Liver (tissue), 8 donors: ENCODE measurements at regions not wholly inside any gene's neighbourhood (a gene's known extent, or its start where the extent isn't known, plus 50 kb on each side); places are given as distances from the start of the nearest gene placed in this dataset.

Experiments
- DNase-seq: peaks from one replicate; pipeline ENCODE4 v3.0.0-alpha.2; 2017; ENCODE audit warnings: low spot score
- H3K27ac ChIP-seq, 2 donors: one replicate each; pipeline ENCODE4 v1.7.0; 2013; ENCODE audit warnings: inconsistent platforms in 2 of 2, low read length in 2 of 2, control low read depth in 1 of 2, low read depth in 1 of 2, mild to moderate bottlenecking in 1 of 2
- H3K27me3 ChIP-seq, 4 donors: one replicate each; pipeline versions ENCODE4 v1.6.1 to v1.7.0; 2013; ENCODE audit warnings: low read length in 3 of 4, inconsistent platforms in 1 of 4, mild to moderate bottlenecking in 1 of 4, moderate library complexity in 1 of 4; ENCODE audit not compliant: control insufficient read depth in 4 of 4, insufficient read depth in 4 of 4
- H3K36me3 ChIP-seq, 4 donors: one replicate each; pipeline versions ENCODE4 v1.6.1 to v1.7.0; 2013; ENCODE audit warnings: low read length in 3 of 4, mild to moderate bottlenecking in 3 of 4, low read depth in 1 of 4, moderate library complexity in 1 of 4; ENCODE audit not compliant: control insufficient read depth in 4 of 4, insufficient read depth in 3 of 4
- H3K4me1 ChIP-seq, 4 donors: one replicate each; pipeline versions ENCODE4 v1.6.1 to v1.7.0; 2013; ENCODE audit warnings: low read length in 3 of 4, mild to moderate bottlenecking in 3 of 4, moderate library complexity in 1 of 4; ENCODE audit not compliant: control insufficient read depth in 4 of 4, insufficient read depth in 4 of 4
- H3K4me3 ChIP-seq, 3 donors: one replicate each; pipeline versions ENCODE4 v1.6.1 to v1.7.0; 2013; ENCODE audit warnings: low read length in 3 of 3, control low read depth in 1 of 3, low read depth in 1 of 3, mild to moderate bottlenecking in 1 of 3
- H3K9ac ChIP-seq, 2 donors: one replicate each; pipeline ENCODE4 v1.7.0; 2013; ENCODE audit warnings: low read length in 2 of 2, mild to moderate bottlenecking in 2 of 2, moderate library complexity in 2 of 2, control low read depth in 1 of 2, low read depth in 1 of 2
- H3K9me3 ChIP-seq, 4 donors: one replicate each; pipeline versions ENCODE4 v1.6.1 to v1.7.0; 2013; ENCODE audit warnings: low read length in 3 of 4; ENCODE audit not compliant: control insufficient read depth in 4 of 4
- ATF3 ChIP-seq: IDR thresholded peaks from 2 replicates; pipeline ENCODE4 v1.6.1; 2016; ENCODE audit warnings: antibody characterized with exemption
- CTCF ChIP-seq: fragments of 150-350 bp; IDR thresholded peaks from 2 replicates; pipeline ENCODE4 v1.5.1; 2017; ENCODE audit warnings: improper control_type of control experiment, low read depth, low read length; ENCODE audit not compliant: missing input control
- EGR1 ChIP-seq, 2 donors: IDR thresholded peaks; 2 replicates each; pipeline ENCODE4 v1.6.1; 2016 to 2018; ENCODE audit warnings: antibody characterized with exemption in 2 of 2, low read depth in 2 of 2
- FOXA1 ChIP-seq: IDR thresholded peaks from 2 replicates; pipeline ENCODE4 v1.6.1; 2016; ENCODE audit warnings: antibody characterized with exemption
- FOXA2 ChIP-seq: IDR thresholded peaks from 2 replicates; pipeline ENCODE4 v1.6.1; 2016; ENCODE audit warnings: antibody characterized with exemption
- GABPA ChIP-seq, 2 donors: IDR thresholded peaks in 1 of 2; conservative IDR thresholded peaks in 1 of 2; 2 replicates each; pipeline ENCODE4 v1.6.1; 2016; ENCODE audit warnings: antibody characterized with exemption in 2 of 2, mild to moderate bottlenecking in 1 of 2, moderate library complexity in 1 of 2
- HNF4G ChIP-seq: IDR thresholded peaks from 2 replicates; pipeline ENCODE4 v1.6.1; 2016; ENCODE audit warnings: antibody characterized with exemption
- JUND ChIP-seq, 2 donors: IDR thresholded peaks; 2 replicates each; pipeline ENCODE4 v1.6.1; 2016; ENCODE audit warnings: antibody characterized with exemption in 2 of 2
- MAX ChIP-seq: IDR thresholded peaks from 2 replicates; pipeline ENCODE4 v1.6.1; 2016; ENCODE audit warnings: antibody characterized with exemption
- RAD21 ChIP-seq, 2 donors: IDR thresholded peaks; 2 replicates each; pipeline ENCODE4 v1.6.1; 2016; ENCODE audit warnings: antibody characterized with exemption in 2 of 2, mild to moderate bottlenecking in 2 of 2
- REST ChIP-seq: IDR thresholded peaks from 2 replicates; pipeline ENCODE4 v1.6.1; 2016; ENCODE audit warnings: antibody characterized with exemption, mild to moderate bottlenecking
- RXRA ChIP-seq, 2 donors: IDR thresholded peaks; 2 replicates each; pipeline ENCODE4 v1.6.1; 2017 to 2018; ENCODE audit warnings: antibody characterized with exemption in 2 of 2, mild to moderate bottlenecking in 1 of 2
- YY1 ChIP-seq: IDR thresholded peaks from 2 replicates; pipeline ENCODE4 v1.6.1; 2016; ENCODE audit warnings: antibody characterized with exemption, mild to moderate bottlenecking
- WGBS: extraction: QIAGEN DNeasy Blood & Tissue Kit; methylation state at CpG from one replicate; pipeline ENCODE4 v1.1.7; 2013; 5-methylcytosine and 5-hydroxymethylcytosine counted together
- donor health status: healthy.
- donor health status: healthy.
- donor health status: healthy.
- donor health status: healthy.
- donor health status: healthy.

GRCh38 chr20:60728705-60729104, 523.4 kb upstream of the CDH4 start:
- no peak for TF ChIP-seq REST
- TF ChIP-seq YY1: no peak
- no peak for TF ChIP-seq EGR1 (IDR thresholded peaks at IDR 0.05; ENCODE audit: low read depth in 2 of 2)
- Histone ChIP-seq H3K9ac (no peak overlapping the region), H3K9me3 (peaks cover 0 to 6% (median 0%) of the 10 kb centered on the region in 4 donors), H3K4me3 (no peak overlapping the region), H3K27ac (no peak overlapping the region), H3K27me3 (no peaks in the 10 kb centered on the region), H3K36me3 (no peaks in the 10 kb centered on the region), H3K4me1 (no peaks in the 10 kb centered on the region)
- DNase-seq: no peak
- 60% methylated on average over 4 of the region's 4 CpGs for WGBS

GRCh38 chr20:60729135-60729900, 522.7 kb upstream of the CDH4 start:
- WGBS: 49% methylated on average over 7 of the region's 7 CpGs
- Histone ChIP-seq H3K27me3 (no peaks in the 10 kb centered on the region), H3K9me3 (peaks cover 0 to 6% (median 0%) of the 10 kb centered on the region in 4 donors), H3K36me3 (no peaks in the 10 kb centered on the region), H3K4me1 (no peaks in the 10 kb centered on the region), H3K9ac (no peak overlapping the region), H3K27ac (no peak overlapping the region), H3K4me3 (no peak overlapping the region)
- TF ChIP-seq FOXA2 (no peak), RXRA (IDR thresholded peaks at IDR 0.05) (no peak), JUND (IDR thresholded peaks at IDR 0.05) (no peak), MAX (no peak), HNF4G (no peak), YY1 (no peak), FOXA1 (no peak), EGR1 (IDR thresholded peaks at IDR 0.05; ENCODE audit: low read depth in 2 of 2) (no peak), CTCF (no peak), RAD21 (IDR thresholded peaks at IDR 0.05) (no peak), GABPA (IDR thresholded peaks at IDR 0.05 in 1 of 2, conservative IDR thresholded peaks at IDR 0.05 in 1 of 2) (no peak), ATF3 (no peak)
- DNase-seq: no peak
